Activated CD4-positive, alpha-beta T cell treated with anti-CD3 and anti-CD28 coated beads for 4 hours (primary cell): ENCODE measurements at regions not wholly inside any gene's neighbourhood (a gene's known extent, or its start where the extent isn't known, plus 50 kb on each side); places are given as distances from the start of the nearest gene placed in this dataset.
"Not testable (repeated sequence)": the region's sequence is repeated elsewhere in the genome, so short reads cannot be mapped to it uniquely, and the experiment has no call there.

Experiments
- DNase-seq, 2 donors: peaks; one replicate each; pipeline ENCODE4 v3.0.0-alpha.2; 2020

GRCh38 chr4:19486400-19486799 is 765.3 kb upstream of the SLIT2 start:
- DNase-seq: no peak

- DNase-seq: no peak
Observed at GRCh38 chr4:19478791-19479190, 772.9 kb upstream of the SLIT2 start.

DNA sequence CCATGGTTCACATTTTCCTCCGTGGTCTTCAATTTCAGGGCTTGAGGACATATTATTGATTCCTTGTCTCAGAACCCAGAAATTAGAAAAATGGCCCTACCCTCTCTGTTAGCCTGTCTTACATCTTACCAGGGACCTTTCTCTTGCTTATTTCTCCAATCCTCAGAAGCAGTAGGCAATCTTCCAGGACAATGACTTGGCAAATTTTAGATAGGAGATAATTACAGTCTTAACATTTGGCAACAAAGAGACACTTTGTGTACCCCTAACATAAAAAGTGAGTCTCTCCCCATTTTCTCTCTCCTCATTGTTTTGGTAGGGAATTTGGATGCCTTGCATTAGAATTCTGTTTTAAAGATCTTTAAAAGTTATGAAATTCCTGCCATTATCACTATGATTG is 778.1 kb upstream of the SLIT2 start:
- no peak for DNase-seq

- DNase-seq: no peak
Observed at GRCh38 chr4:19472666-19473065, 779.0 kb upstream of the SLIT2 start.

- DNase-seq: not testable (repeated sequence)
Observed at GRCh38 chr4:19470001-19470400, 781.7 kb upstream of the SLIT2 start.

- no peak for DNase-seq
Observed at GRCh38 chr4:19462117-19462516, 789.6 kb upstream of the SLIT2 start.

DNA sequence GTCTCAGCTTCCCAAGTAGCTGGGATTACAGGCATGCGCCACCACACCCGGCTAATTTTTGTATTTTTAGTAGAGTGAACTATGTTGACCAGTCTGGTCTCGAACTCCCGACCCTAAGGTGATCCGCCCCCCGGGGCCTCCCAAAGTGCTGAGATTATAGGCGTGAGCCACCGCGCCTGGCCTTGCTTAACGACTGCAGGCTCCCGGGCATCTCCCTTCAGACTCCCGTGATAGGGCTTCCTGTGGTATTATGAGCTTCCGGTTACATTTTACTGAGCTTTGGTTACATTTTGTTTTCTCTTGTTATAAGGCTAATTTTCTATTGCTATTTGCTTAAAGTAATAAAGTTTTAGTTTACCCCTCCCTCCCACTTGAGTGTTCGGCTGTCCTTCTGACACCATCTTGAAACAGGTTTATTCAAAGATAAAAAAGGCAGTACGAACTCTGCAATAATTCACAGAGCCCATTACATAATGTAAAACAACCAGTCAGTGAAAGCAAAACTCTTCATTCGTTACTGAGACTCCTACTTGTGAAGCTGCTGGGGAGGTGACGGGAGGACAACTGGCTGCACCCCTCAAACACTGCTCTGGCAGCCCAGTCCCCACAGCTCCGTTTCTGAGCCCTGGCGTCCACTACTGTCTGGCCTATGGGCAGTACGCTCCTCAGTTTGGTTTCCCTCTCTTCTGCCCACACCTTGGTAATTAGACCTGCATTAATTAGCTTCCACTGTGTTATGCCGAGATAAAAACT is 795.7 kb upstream of the SLIT2 start:
- DNase-seq: no peak

DNA sequence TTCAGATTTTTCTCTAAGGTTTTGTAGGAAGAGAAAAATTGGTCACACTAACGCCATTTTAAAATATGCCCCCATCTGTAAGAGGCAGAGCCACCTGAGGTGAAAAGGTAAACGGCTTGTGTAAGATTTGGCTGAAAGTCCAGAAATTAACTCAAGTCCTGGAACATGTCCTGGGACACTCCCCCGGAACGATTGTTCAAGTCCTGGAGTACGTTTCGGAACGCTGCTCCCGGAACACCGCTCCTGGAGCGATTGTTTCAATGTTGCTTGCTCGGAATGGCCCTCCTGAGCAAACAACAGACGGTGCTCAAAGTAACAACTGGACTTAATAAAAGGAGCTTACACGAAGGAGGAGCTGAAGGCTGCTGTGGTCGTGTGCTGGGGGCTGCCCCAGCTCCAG is 796.5 kb upstream of the SLIT2 start:
- DNase-seq: no peak

DNA sequence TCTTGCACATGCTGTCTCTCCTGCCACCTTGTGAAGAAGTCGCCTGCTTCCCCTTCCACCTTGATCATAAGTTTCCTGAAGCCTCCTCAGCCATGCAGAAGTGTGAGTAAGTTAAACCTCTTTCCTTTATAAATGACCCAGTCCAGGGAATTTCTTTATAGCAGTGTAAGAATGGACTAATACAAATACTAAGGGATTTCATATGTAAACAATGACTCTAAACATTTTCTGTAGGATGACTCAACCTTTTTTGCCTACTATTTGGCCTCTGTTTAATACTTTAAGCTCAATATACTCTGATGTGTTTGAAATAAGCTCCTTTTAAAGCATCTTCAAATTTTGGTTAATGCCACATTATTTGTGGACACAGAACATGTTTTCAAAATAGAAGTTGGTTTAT is 813.5 kb upstream of the SLIT2 start:
- no peak for DNase-seq

DNA sequence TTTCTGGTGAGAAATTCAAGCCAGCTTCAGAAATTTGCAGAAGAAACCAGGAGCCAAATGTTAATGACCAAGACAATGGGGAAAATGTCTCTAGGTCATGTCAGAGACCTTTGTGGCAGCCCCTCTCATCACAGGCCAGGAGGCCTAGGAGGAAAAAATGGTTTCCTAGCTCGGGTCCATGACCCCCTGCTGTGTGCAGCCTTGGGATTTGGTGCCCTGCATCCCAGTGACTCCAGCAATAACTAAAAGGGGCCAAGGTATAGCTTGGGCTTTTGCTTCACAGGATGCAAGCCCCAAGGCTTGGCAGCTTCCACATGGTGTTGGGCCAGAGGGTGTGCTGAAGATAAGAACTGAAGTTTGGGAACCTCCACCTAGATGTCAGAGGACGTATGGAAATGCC is 814.7 kb upstream of the SLIT2 start:
- no peak for DNase-seq

- DNase-seq: no peak
Observed at GRCh38 chr4:19429684-19430083, 822.0 kb upstream of the SLIT2 start.

DNA sequence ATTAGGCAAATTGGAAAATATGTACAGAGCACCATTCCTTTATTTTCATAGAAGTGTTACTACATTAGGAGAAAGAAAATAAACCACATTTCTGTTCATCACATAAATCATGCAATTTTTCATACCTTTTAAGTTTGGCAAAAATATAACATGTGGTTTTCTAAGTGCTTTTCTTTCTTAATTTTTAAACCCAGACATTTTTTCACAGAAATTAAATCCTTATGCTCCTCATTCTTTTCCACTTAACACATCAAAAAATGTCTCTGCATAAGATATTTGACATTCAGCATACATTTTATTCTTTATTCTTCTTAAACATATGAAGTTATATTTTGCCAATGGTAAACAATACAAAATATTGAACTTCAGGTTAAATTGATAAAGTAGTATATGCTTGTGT is 826.6 kb upstream of the SLIT2 start:
- DNase-seq: no peak

DNA sequence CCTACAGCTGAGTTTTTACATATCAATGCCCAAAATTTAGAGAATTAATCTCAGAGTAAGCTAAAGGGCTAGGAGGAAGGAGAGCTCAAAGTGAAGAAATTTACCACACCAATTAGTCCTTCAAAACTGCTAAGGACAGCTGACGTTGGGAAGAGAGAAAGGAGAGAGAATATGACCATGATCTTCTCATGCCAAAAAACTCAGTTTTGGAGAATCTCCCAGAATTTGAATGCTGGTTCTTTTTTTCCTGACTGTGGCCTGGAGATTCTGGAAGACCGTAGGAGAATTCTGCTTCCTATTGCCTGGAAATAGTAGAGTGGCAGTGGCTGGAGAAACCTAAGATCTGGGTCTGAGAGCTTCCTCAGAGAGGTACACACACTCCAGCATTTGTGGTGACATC is 834.4 kb upstream of the SLIT2 start:
- DNase-seq: no peak

- DNase-seq: no peak
Observed at GRCh38 chr4:19416146-19416545, 835.6 kb upstream of the SLIT2 start.

- DNase-seq: no peak
Observed at GRCh38 chr4:19408490-19408889, 843.2 kb upstream of the SLIT2 start.

- no peak for DNase-seq
Observed at GRCh38 chr4:19406789-19407188, 844.9 kb upstream of the SLIT2 start.

DNA sequence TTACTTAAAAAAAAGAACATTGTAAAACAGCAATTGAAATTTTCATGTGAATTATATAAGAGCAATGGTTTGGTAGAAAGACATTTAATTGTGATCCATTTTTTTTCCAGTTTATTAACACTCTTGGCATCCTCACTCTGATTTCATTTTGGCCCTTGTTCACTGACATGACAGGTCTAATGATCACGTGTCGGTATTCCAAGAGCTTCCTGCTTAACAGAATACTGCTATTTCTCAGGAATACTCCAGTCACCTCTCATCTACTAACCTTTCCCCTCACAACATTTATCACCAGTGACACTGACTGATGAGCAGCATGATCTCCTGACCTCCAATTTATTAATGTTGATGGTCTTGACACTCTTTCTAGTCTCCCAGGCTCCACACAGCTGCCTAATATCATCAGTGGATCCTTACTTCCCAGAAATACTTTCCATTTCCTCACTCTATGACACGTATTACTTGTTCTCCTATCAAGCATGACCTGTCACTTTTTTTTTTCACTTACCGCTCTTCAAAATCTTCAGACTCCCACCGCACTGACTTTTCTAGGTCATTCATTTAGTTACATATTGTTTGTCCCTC is 847.8 kb upstream of the SLIT2 start:
- no peak for DNase-seq

DNA sequence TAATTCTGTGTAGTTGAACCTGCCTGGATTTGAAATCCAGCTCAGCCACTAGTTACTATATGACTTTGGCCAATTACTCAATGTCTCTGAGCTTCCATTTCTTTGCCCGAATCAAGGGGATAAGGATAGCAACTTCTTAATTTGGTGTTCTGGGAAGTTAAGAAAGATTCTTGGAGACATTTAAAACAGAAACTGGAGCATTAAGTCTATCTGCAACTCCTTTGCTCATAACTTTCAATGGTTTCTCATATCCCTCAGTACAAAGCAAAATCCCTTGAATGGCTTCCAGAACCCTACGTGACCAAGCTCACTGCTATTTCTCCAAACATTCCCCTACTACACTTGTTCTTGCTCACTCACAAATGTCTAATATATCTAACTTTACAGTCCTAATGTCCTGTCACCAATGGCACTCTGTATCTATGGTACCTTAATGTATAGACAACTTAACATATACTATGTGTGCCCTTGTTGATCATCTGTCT is 849.1 kb upstream of the SLIT2 start:
- no peak for DNase-seq

- DNase-seq: no peak
Observed at GRCh38 chr4:19401301-19402080, 850.2 kb upstream of the SLIT2 start.

- DNase-seq: no peak
Observed at GRCh38 chr4:19400820-19401219, 850.9 kb upstream of the SLIT2 start.

DNA sequence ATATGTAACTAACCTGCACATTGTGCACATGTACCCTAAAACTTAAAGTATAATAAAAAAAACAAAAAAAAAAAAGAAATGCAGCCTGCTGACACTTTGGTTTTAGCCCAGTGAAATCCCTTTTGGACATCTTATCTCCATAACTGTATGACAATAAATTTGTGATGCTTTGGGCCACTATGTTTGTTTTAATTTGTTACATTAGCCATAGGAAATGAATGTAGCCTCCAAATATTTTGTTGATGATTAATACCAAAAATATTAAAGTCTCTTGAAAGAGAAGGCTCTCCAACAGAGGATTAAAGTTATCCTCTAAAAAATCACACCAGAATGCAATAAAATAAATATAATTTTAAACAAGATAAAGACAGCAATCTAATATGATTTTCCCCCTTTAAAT is 852.7 kb upstream of the SLIT2 start:
- DNase-seq: no peak

- no peak for DNase-seq
Observed at GRCh38 chr4:19386786-19387185, 864.9 kb upstream of the SLIT2 start.

GRCh38 chr4:19382993-19383756 is 868.5 kb upstream of the SLIT2 start:
- DNase-seq: no peak
